ENCODE measurements at regions not wholly inside any gene's neighbourhood (a gene's known extent, or its start where the extent isn't known, plus 50 kb on each side); places are given as distances from the start of the nearest gene placed in this dataset.

DNA sequence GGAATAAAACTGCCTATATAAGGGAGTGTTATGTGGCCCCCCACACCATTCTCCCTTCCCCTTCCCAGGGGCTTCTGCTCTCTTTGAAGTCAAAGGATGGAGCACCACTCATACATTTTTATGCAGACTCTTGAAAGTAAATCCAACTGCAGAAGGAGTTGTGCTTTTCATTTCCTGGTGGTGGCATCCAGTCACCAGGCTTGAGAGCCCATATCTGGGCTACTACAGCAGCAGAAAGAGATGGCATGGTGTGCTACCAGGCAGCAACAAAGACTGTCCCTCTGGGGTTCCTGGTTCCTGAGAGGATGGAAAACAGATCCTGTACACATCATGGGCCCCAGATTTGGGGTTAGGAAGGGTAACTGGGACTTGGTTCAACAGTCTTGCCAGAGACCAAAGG is 226.4 kb downstream of the CLIC5 start:
- TF ChIP-seq, protein P1, sequence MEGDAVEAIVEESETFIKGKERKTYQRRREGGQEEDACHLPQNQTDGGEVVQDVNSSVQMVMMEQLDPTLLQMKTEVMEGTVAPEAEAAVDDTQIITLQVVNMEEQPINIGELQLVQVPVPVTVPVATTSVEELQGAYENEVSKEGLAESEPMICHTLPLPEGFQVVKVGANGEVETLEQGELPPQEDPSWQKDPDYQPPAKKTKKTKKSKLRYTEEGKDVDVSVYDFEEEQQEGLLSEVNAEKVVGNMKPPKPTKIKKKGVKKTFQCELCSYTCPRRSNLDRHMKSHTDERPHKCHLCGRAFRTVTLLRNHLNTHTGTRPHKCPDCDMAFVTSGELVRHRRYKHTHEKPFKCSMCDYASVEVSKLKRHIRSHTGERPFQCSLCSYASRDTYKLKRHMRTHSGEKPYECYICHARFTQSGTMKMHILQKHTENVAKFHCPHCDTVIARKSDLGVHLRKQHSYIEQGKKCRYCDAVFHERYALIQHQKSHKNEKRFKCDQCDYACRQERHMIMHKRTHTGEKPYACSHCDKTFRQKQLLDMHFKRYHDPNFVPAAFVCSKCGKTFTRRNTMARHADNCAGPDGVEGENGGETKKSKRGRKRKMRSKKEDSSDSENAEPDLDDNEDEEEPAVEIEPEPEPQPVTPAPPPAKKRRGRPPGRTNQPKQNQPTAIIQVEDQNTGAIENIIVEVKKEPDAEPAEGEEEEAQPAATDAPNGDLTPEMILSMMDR (IDR thresholded peaks at IDR 0.05): no peak
- TF ChIP-seq POLR2A (IDR thresholded peaks at IDR 0.05): no peak

All from sigmoid colon (tissue), 3 donors.